OCI-LY7 (cell line): ENCODE measurements at regions not wholly inside any gene's neighbourhood (a gene's known extent, or its start where the extent isn't known, plus 50 kb on each side); places are given as distances from the start of the nearest gene placed in this dataset.

Experiments
- BruUV-seq: library from RNA; stranded (reverse); fragments of 400-500 nt; replicated peaks from 2 replicates; lab custom pipeline; 2021; lab: Mats Ljungman, UMichigan
- CTCF ChIA-PET: fragments of 300-600 bp; sonication (Branson Sonifier 250); formaldehyde crosslinking; loops from one replicate; lab custom pipeline; 2022; ENCODE audit warnings: antibody characterized with exemption; ENCODE audit not compliant: unreplicated experiment; lab: Charles Lee
- POLR2A ChIA-PET: fragments of 300-600 bp; sonication (Branson Sonifier 250); formaldehyde crosslinking; loops from one replicate; lab custom pipeline; 2022; ENCODE audit warnings: antibody characterized with exemption; lab: Charles Lee
- DNase-seq: peaks from one replicate; pipeline ENCODE4 v3.0.0-alpha.2; 2015; ENCODE audit warnings: low spot score
- H2AFZ ChIP-seq: fragments of 200-600 bp; sonication (generic), shearing (Covaris generic); 2 replicates; pipeline ENCODE4 v1.6.1; 2014; ENCODE audit warnings: mild to moderate bottlenecking, antibody characterized with exemption, low read length, moderate library complexity
- H3K27ac ChIP-seq: fragments of 200-600 bp; sonication (generic); 2 replicates; pipeline ENCODE4 v1.5.1; 2014; ENCODE audit warnings: mixed run types, low read depth, mild to moderate bottlenecking, moderate library complexity, low read length, inconsistent platforms; ENCODE audit not compliant: poor library complexity, severe bottlenecking
- H3K36me3 ChIP-seq: fragments of 200-600 bp; sonication (generic); 2 replicates; pipeline ENCODE4 v1.6.1; 2014; ENCODE audit warnings: mild to moderate bottlenecking, antibody characterized with exemption, low read length, moderate library complexity, mixed read lengths; ENCODE audit not compliant: insufficient read depth
- H3K4me1 ChIP-seq: fragments of 200-600 bp; sonication (generic); 2 replicates; pipeline ENCODE4 v1.5.1; 2014; ENCODE audit warnings: mild to moderate bottlenecking, low read length; ENCODE audit not compliant: insufficient read depth, poor library complexity, severe bottlenecking
- H3K4me2 ChIP-seq: fragments of 200-600 bp; sonication (generic); 2 replicates; pipeline ENCODE4 v1.6.1; 2014; ENCODE audit warnings: mild to moderate bottlenecking, low read length
- H3K4me3 ChIP-seq: fragments of 200-600 bp; sonication (generic); 2 replicates; pipeline ENCODE4 v1.5.1; 2014; ENCODE audit warnings: mild to moderate bottlenecking, low read depth, low read length; ENCODE audit not compliant: poor library complexity, severe bottlenecking
- H3K79me2 ChIP-seq: fragments of 200-600 bp; sonication (generic); 2 replicates; pipeline ENCODE4 v1.6.1; 2016; ENCODE audit warnings: low read depth, mild to moderate bottlenecking, low read length, moderate library complexity, mixed read lengths; ENCODE audit not compliant: insufficient read depth
- H3K9me2 ChIP-seq: fragments of 200-600 bp; sonication (generic); 2 replicates; pipeline ENCODE4 v1.6.1; 2016; ENCODE audit warnings: mild to moderate bottlenecking, low read length, mixed read lengths; ENCODE audit not compliant: insufficient read depth
- H3K9me3 ChIP-seq: fragments of 200-600 bp; sonication (generic); 2 replicates; pipeline ENCODE4 v1.6.1; 2014; ENCODE audit warnings: mild to moderate bottlenecking, mixed run types, low read length, mixed read lengths
- H4K20me1 ChIP-seq: fragments of 200-600 bp; sonication (generic); 2 replicates; pipeline ENCODE4 v1.6.1; 2014; ENCODE audit warnings: mild to moderate bottlenecking, antibody characterized with exemption, low read length, moderate library complexity, mixed read lengths; ENCODE audit not compliant: insufficient read depth
- CTCF ChIP-seq: fragments of 200-600 bp; sonication (generic); conservative IDR thresholded peaks from 2 replicates; pipeline ENCODE4 v1.5.1; 2014; ENCODE audit warnings: mild to moderate bottlenecking, antibody characterized with exemption, low read length, moderate library complexity, mixed read lengths
- EZH2phosphoT487 ChIP-seq: fragments of 200-600 bp; sonication (generic); IDR thresholded peaks from 2 replicates; pipeline ENCODE4 v1.6.1; 2018; ENCODE audit warnings: low read depth, borderline replicate concordance, mild to moderate bottlenecking, mixed run types, antibody characterized with exemption, low read length, moderate library complexity, mixed read lengths
- intact Hi-C: fragments of 100-400 bp; cut with micrococcal nuclease; formaldehyde crosslinking; loops from one replicate; pipeline ENCODE4 v1.10.0; 2022; ENCODE audit not compliant: unreplicated experiment

- BruUV-seq: no TSS peak
- Histone ChIP-seq H3K4me1 (no peaks in the 10 kb centered on the region), H3K36me3 (no peaks in the 10 kb centered on the region; the same call in 1 of the 2 replicates), H4K20me1 (no peaks in the 10 kb centered on the region), H3K4me3 (no peak overlapping the region), H3K27ac (no peak overlapping the region), H2AFZ (no peak overlapping the region), H3K9me3 (no peaks in the 10 kb centered on the region; the same call in 1 of the 2 replicates), H3K79me2 (no peaks in the 10 kb centered on the region), H3K9me2 (no peaks in the 10 kb centered on the region), H3K4me2 (no peak overlapping the region)
- DNase-seq: no peak
- intact Hi-C loops: no loop called here
- ChIA-PET POLR2A (interaction anchor here (1.0 to 1.2 kb wide), 2 partner anchors 12 to 105 kb away, joined by 3 read pairs; no protein-coding TSS in a partner anchor), CTCF (no interaction called here)
- no peak for TF ChIP-seq EZH2phosphoT487
- no peak for TF ChIP-seq CTCF
Observed at GRCh38 chr1:116276532-116276931, 96.5 kb upstream of the ATP1A1 start.

- no peak for DNase-seq
- Histone ChIP-seq H3K9me3 (peaks cover 9% of the 10 kb centered on the region; the same call in 1 of the 2 replicates), H3K36me3 (no peaks in the 10 kb centered on the region; the same call in 1 of the 2 replicates), H2AFZ (no peak overlapping the region), H3K9me2 (no peaks in the 10 kb centered on the region), H3K4me1 (no peaks in the 10 kb centered on the region), H3K79me2 (no peaks in the 10 kb centered on the region), H3K4me3 (no peak overlapping the region), H4K20me1 (no peaks in the 10 kb centered on the region), H3K27ac (no peak overlapping the region), H3K4me2 (no peak overlapping the region)
- no peak for TF ChIP-seq CTCF
- TF ChIP-seq EZH2phosphoT487: no peak
- ChIA-PET CTCF (no interaction called here), POLR2A (interaction anchor here (0.9 to 1.0 kb wide), 2 partner anchors 46 to 47 kb away, joined by 4 to 5 read pairs; no protein-coding TSS in a partner anchor)
- BruUV-seq: no TSS peak
- intact Hi-C loops: no loop called here
Observed at GRCh38 chr1:116277840-116278540, 95.1 kb upstream of the ATP1A1 start.

GRCh38 chr1:116278541-116278866 lies 94.5 kb upstream of the ATP1A1 start:
- no peaks in the 10 kb centered on the region for H3K9me2 ChIP-seq
- H3K9me3 ChIP-seq: peaks cover 11% of the 10 kb centered on the region; the same call in 1 of the 2 replicates
- no peaks in the 10 kb centered on the region for H4K20me1 ChIP-seq
- H3K79me2 ChIP-seq: no peaks in the 10 kb centered on the region
- H3K4me1 ChIP-seq: no peaks in the 10 kb centered on the region
- TF ChIP-seq EZH2phosphoT487 (no peak), CTCF (no peak)
- intact Hi-C loops: no loop called here
- H3K4me3 ChIP-seq: no peak overlapping the region
- H3K27ac ChIP-seq: no peak overlapping the region
- no peak for DNase-seq
- H2AFZ ChIP-seq: no peak overlapping the region
- no peak overlapping the region for H3K4me2 ChIP-seq
- no TSS peak for BruUV-seq
- POLR2A ChIA-PET: interaction anchor here (0.9 to 1.0 kb wide), 2 partner anchors 47 kb away, joined by 4 to 5 read pairs; no protein-coding TSS in a partner anchor
- CTCF ChIA-PET: no interaction called here
- no peaks in the 10 kb centered on the region; the same call in 1 of the 2 replicates for H3K36me3 ChIP-seq
